Liver (tissue), 8 donors: ENCODE measurements at regions not wholly inside any gene's neighbourhood (a gene's known extent, or its start where the extent isn't known, plus 50 kb on each side); places are given as distances from the start of the nearest gene placed in this dataset.

Experiments
- DNase-seq: peaks from one replicate; pipeline ENCODE4 v3.0.0-alpha.2; 2017; ENCODE audit warnings: low spot score
- H3K27ac ChIP-seq, 2 donors: one replicate each; pipeline ENCODE4 v1.7.0; 2013; ENCODE audit warnings: inconsistent platforms in 2 of 2, low read length in 2 of 2, control low read depth in 1 of 2, low read depth in 1 of 2, mild to moderate bottlenecking in 1 of 2
- H3K27me3 ChIP-seq, 4 donors: one replicate each; pipeline versions ENCODE4 v1.6.1 to v1.7.0; 2013; ENCODE audit warnings: low read length in 3 of 4, inconsistent platforms in 1 of 4, mild to moderate bottlenecking in 1 of 4, moderate library complexity in 1 of 4; ENCODE audit not compliant: control insufficient read depth in 4 of 4, insufficient read depth in 4 of 4
- H3K36me3 ChIP-seq, 4 donors: one replicate each; pipeline versions ENCODE4 v1.6.1 to v1.7.0; 2013; ENCODE audit warnings: low read length in 3 of 4, mild to moderate bottlenecking in 3 of 4, low read depth in 1 of 4, moderate library complexity in 1 of 4; ENCODE audit not compliant: control insufficient read depth in 4 of 4, insufficient read depth in 3 of 4
- H3K4me1 ChIP-seq, 4 donors: one replicate each; pipeline versions ENCODE4 v1.6.1 to v1.7.0; 2013; ENCODE audit warnings: low read length in 3 of 4, mild to moderate bottlenecking in 3 of 4, moderate library complexity in 1 of 4; ENCODE audit not compliant: control insufficient read depth in 4 of 4, insufficient read depth in 4 of 4
- H3K4me3 ChIP-seq, 3 donors: one replicate each; pipeline versions ENCODE4 v1.6.1 to v1.7.0; 2013; ENCODE audit warnings: low read length in 3 of 3, control low read depth in 1 of 3, low read depth in 1 of 3, mild to moderate bottlenecking in 1 of 3
- H3K9ac ChIP-seq, 2 donors: one replicate each; pipeline ENCODE4 v1.7.0; 2013; ENCODE audit warnings: low read length in 2 of 2, mild to moderate bottlenecking in 2 of 2, moderate library complexity in 2 of 2, control low read depth in 1 of 2, low read depth in 1 of 2
- H3K9me3 ChIP-seq, 4 donors: one replicate each; pipeline versions ENCODE4 v1.6.1 to v1.7.0; 2013; ENCODE audit warnings: low read length in 3 of 4; ENCODE audit not compliant: control insufficient read depth in 4 of 4
- ATF3 ChIP-seq: IDR thresholded peaks from 2 replicates; pipeline ENCODE4 v1.6.1; 2016; ENCODE audit warnings: antibody characterized with exemption
- CTCF ChIP-seq: fragments of 150-350 bp; IDR thresholded peaks from 2 replicates; pipeline ENCODE4 v1.5.1; 2017; ENCODE audit warnings: improper control_type of control experiment, low read depth, low read length; ENCODE audit not compliant: missing input control
- EGR1 ChIP-seq, 2 donors: IDR thresholded peaks; 2 replicates each; pipeline ENCODE4 v1.6.1; 2016 to 2018; ENCODE audit warnings: antibody characterized with exemption in 2 of 2, low read depth in 2 of 2
- FOXA1 ChIP-seq: IDR thresholded peaks from 2 replicates; pipeline ENCODE4 v1.6.1; 2016; ENCODE audit warnings: antibody characterized with exemption
- GABPA ChIP-seq, 2 donors: IDR thresholded peaks in 1 of 2; conservative IDR thresholded peaks in 1 of 2; 2 replicates each; pipeline ENCODE4 v1.6.1; 2016; ENCODE audit warnings: antibody characterized with exemption in 2 of 2, mild to moderate bottlenecking in 1 of 2, moderate library complexity in 1 of 2
- HNF4A ChIP-seq, 2 donors: conservative IDR thresholded peaks; 2 replicates each; pipeline ENCODE4 v1.6.1; 2016; ENCODE audit warnings: antibody characterized with exemption in 2 of 2, mild to moderate bottlenecking in 2 of 2
- HNF4G ChIP-seq: IDR thresholded peaks from 2 replicates; pipeline ENCODE4 v1.6.1; 2016; ENCODE audit warnings: antibody characterized with exemption
- JUND ChIP-seq, 2 donors: IDR thresholded peaks; 2 replicates each; pipeline ENCODE4 v1.6.1; 2016; ENCODE audit warnings: antibody characterized with exemption in 2 of 2
- MAX ChIP-seq: IDR thresholded peaks from 2 replicates; pipeline ENCODE4 v1.6.1; 2016; ENCODE audit warnings: antibody characterized with exemption
- NR2F2 ChIP-seq: IDR thresholded peaks from 2 replicates; pipeline ENCODE4 v1.6.1; 2016; ENCODE audit warnings: antibody characterized with exemption
- RAD21 ChIP-seq, 2 donors: IDR thresholded peaks; 2 replicates each; pipeline ENCODE4 v1.6.1; 2016; ENCODE audit warnings: antibody characterized with exemption in 2 of 2, mild to moderate bottlenecking in 2 of 2
- REST ChIP-seq: IDR thresholded peaks from 2 replicates; pipeline ENCODE4 v1.6.1; 2016; ENCODE audit warnings: antibody characterized with exemption, mild to moderate bottlenecking
- SP1 ChIP-seq: IDR thresholded peaks from 2 replicates; pipeline ENCODE4 v1.6.1; 2018; ENCODE audit warnings: antibody characterized with exemption, mild to moderate bottlenecking
- TAF1 ChIP-seq: conservative IDR thresholded peaks from 2 replicates; pipeline ENCODE4 v1.6.1; 2016; ENCODE audit warnings: antibody characterized with exemption, mild to moderate bottlenecking
- YY1 ChIP-seq: IDR thresholded peaks from 2 replicates; pipeline ENCODE4 v1.6.1; 2016; ENCODE audit warnings: antibody characterized with exemption, mild to moderate bottlenecking
- ZBTB33 ChIP-seq: IDR thresholded peaks from 2 replicates; pipeline ENCODE4 v1.6.1; 2016; ENCODE audit warnings: antibody characterized with exemption
- WGBS: extraction: QIAGEN DNeasy Blood & Tissue Kit; methylation state at CpG from one replicate; pipeline ENCODE4 v1.1.7; 2013; 5-methylcytosine and 5-hydroxymethylcytosine counted together
- donor health status: healthy.
- donor health status: healthy.
- donor health status: healthy.
- donor health status: healthy.
- donor health status: healthy.

GRCh38 chr20:48313324-48313723 is 514.5 kb downstream of the PREX1 start:
- H3K36me3 ChIP-seq, result no peaks in the 10 kb centered on the region
- DNase-seq, result no peak
- peaks cover 0 to 2% (median 0%) of the 10 kb centered on the region in 4 donors for H3K27me3 ChIP-seq
- no peaks in the 10 kb centered on the region for H3K4me1 ChIP-seq
- WGBS, result 91% methylated on average over 4 of the region's 4 CpGs
- no peaks in the 10 kb centered on the region for H3K9me3 ChIP-seq
- H3K27ac ChIP-seq, result no peak overlapping the region
- H3K9ac ChIP-seq, result no peak overlapping the region
- TF ChIP-seq NR2F2 (no peak), MAX (no peak), FOXA1 (no peak), SP1 (no peak), ZBTB33 (no peak), RAD21 (IDR thresholded peaks at IDR 0.05) (no peak), YY1 (no peak), CTCF (no peak), HNF4A (conservative IDR thresholded peaks at IDR 0.05) (no peak), JUND (IDR thresholded peaks at IDR 0.05) (no peak), EGR1 (IDR thresholded peaks at IDR 0.05; ENCODE audit: low read depth in 2 of 2) (no peak)
- no peak overlapping the region for H3K4me3 ChIP-seq

- H3K9ac ChIP-seq, result no peak overlapping the region
- H3K9me3 ChIP-seq, result no peaks in the 10 kb centered on the region
- no peak overlapping the region for H3K27ac ChIP-seq
- H3K36me3 ChIP-seq, result no peaks in the 10 kb centered on the region
- 59% methylated on average over 2 of the region's 2 CpGs for WGBS
- H3K27me3 ChIP-seq, result peaks cover 0 to 2% (median 0%) of the 10 kb centered on the region in 4 donors
- H3K4me3 ChIP-seq, result no peak overlapping the region
- DNase-seq, result no peak
- TF ChIP-seq EGR1 (IDR thresholded peaks at IDR 0.05; ENCODE audit: low read depth in 2 of 2) (no peak), JUND (IDR thresholded peaks at IDR 0.05) (no peak), TAF1 (no peak), ATF3 (no peak), MAX (no peak), SP1 (no peak), HNF4A (conservative IDR thresholded peaks at IDR 0.05) (no peak), CTCF (no peak), ZBTB33 (no peak), FOXA1 (no peak), GABPA (IDR thresholded peaks at IDR 0.05 in 1 of 2, conservative IDR thresholded peaks at IDR 0.05 in 1 of 2) (no peak), YY1 (no peak), RAD21 (IDR thresholded peaks at IDR 0.05) (no peak), HNF4G (no peak), NR2F2 (no peak), REST (no peak)
- H3K4me1 ChIP-seq, result no peaks in the 10 kb centered on the region
Measured at GRCh38 chr20:48311956-48312355, 515.8 kb downstream of the PREX1 start.
